Loucy (cell line): ENCODE measurements at regions not wholly inside any gene's neighbourhood (a gene's known extent, or its start where the extent isn't known, plus 50 kb on each side); places are given as distances from the start of the nearest gene placed in this dataset.

Source experiments
- CTCF ChIP-seq: fragments of 200-600 bp; sonication (generic); conservative IDR thresholded peaks from 2 replicates; pipeline ENCODE4 v1.5.1; 2014; ENCODE audit warnings: mild to moderate bottlenecking, antibody characterized with exemption, low read length
- EZH2phosphoT487 ChIP-seq: fragments of 200-600 bp; IDR thresholded peaks from 2 replicates; pipeline ENCODE4 v1.6.1; 2018; ENCODE audit warnings: antibody characterized with exemption, mild to moderate bottlenecking, moderate library complexity, borderline replicate concordance

- TF ChIP-seq CTCF (no peak), EZH2phosphoT487 (no peak)
Measured at GRCh38 chr3:11712646-11713045, 68.9 kb upstream of the VGLL4 start.
